H1 (cell line): ENCODE measurements at regions not wholly inside any gene's neighbourhood (a gene's known extent, or its start where the extent isn't known, plus 50 kb on each side); places are given as distances from the start of the nearest gene placed in this dataset.

Experiments used
- EGR1 ChIP-seq: IDR thresholded peaks from 2 replicates; pipeline ENCODE4 v1.6.1; 2011; ENCODE audit warnings: low read depth, low read length, borderline replicate concordance
- POLR2AphosphoS5 ChIP-seq: IDR thresholded peaks from 2 replicates; pipeline ENCODE4 v1.6.1; 2011; ENCODE audit warnings: low read depth, low read length
- TEAD4 ChIP-seq: IDR thresholded peaks from 2 replicates; pipeline ENCODE4 v1.6.1; 2012; ENCODE audit warnings: low read depth, low read length, inconsistent platforms, mixed read lengths

GRCh38 chr2:45162711-45163110 is 153.5 kb upstream of the SIX2 start (continued):
- TF ChIP-seq EGR1 (no peak), POLR2AphosphoS5 (no peak), TEAD4 (no peak)
